SK-N-SH (cell line): ENCODE measurements at regions not wholly inside any gene's neighbourhood (a gene's known extent, or its start where the extent isn't known, plus 50 kb on each side); places are given as distances from the start of the nearest gene placed in this dataset.
"Not testable (repeated sequence)": the region's sequence is repeated elsewhere in the genome, so short reads cannot be mapped to it uniquely, and the experiment has no call there.

ENCODE experiments used
- CTCF ChIA-PET: fragments of 300-600, 350-600 bp; formaldehyde crosslinking; extraction: SDS; loops from one replicate; lab custom pipeline; 2021; lab: Yijun Ruan, JAX
- POLR2A ChIA-PET: fragments of 350-600 bp; sonication (Branson Sonifier 250); formaldehyde crosslinking; extraction: SDS; loops from one replicate; lab custom pipeline; 2020; ENCODE audit warnings: antibody characterized with exemption, inconsistent platforms; lab: Yijun Ruan, JAX
- DNase-seq: peaks from one replicate; pipeline ENCODE4 v3.0.0; 2012
- H2AFZ ChIP-seq: fragments of 200-600 bp; sonication (generic); 2 replicates; pipeline ENCODE4 v1.8.1; 2016; ENCODE audit warnings: antibody characterized with exemption, mild to moderate bottlenecking, low read depth
- H3F3A ChIP-seq: fragments of 200-600 bp; sonication (generic); replicated peaks from 2 replicates; pipeline ENCODE3; 2016; ENCODE audit warnings: antibody characterized with exemption, mild to moderate bottlenecking; ENCODE audit not compliant: insufficient read depth
- H3K27ac ChIP-seq, 2 experiments: fragments of 200-500 bp in 1 of 2; fragments of 200-600 bp in 1 of 2; sonication (Bioruptor generic) in 1 of 2; sonication (generic), shearing (Covaris generic) in 1 of 2; 2 replicates each; pipeline versions ENCODE4 v1.5.1 to v1.6.1; 2014 to 2016; ENCODE audit warnings: low read depth in 2 of 2, inconsistent platforms in 1 of 2, low read length in 1 of 2, mild to moderate bottlenecking in 1 of 2, mixed read lengths in 1 of 2
- H3K27me3 ChIP-seq: fragments of 200-600 bp; sonication (generic), shearing (Covaris generic); 2 replicates; pipeline ENCODE4 v1.6.1; 2016; ENCODE audit warnings: mixed run types; ENCODE audit not compliant: insufficient read depth
- H3K36me3 ChIP-seq, 2 experiments: fragments of 200-500 bp in 1 of 2; fragments of 200-600 bp in 1 of 2; sonication (Bioruptor generic) in 1 of 2; sonication (generic) in 1 of 2; replicated peaks in 1 of 2; 2 replicates each; pipeline versions ENCODE3 to v1.5.1; 2014 to 2016; ENCODE audit warnings: low read length in 1 of 2, mild to moderate bottlenecking in 1 of 2; ENCODE audit not compliant: insufficient read depth in 2 of 2, control insufficient read depth in 1 of 2
- H3K4me1 ChIP-seq, 2 experiments: fragments of 200-500 bp in 1 of 2; fragments of 200-600 bp in 1 of 2; sonication (Bioruptor generic) in 1 of 2; sonication (generic), shearing (Covaris generic) in 1 of 2; 2 replicates each; pipeline versions ENCODE4 v1.5.1 to v1.6.1; 2014 to 2016; ENCODE audit warnings: low read depth in 1 of 2, low read length in 1 of 2, mixed run types in 1 of 2; ENCODE audit not compliant: insufficient read depth in 2 of 2, control insufficient read depth in 1 of 2
- H3K4me2 ChIP-seq: fragments of 200-600 bp; sonication (generic), shearing (Covaris generic); 2 replicates; pipeline ENCODE4 v1.6.1; 2017; ENCODE audit warnings: mixed run types
- H3K4me3 ChIP-seq, 2 experiments: fragments of 200-500 bp in 1 of 2; fragments of 200-600 bp in 1 of 2; sonication (Bioruptor generic) in 1 of 2; sonication (generic), shearing (Covaris generic) in 1 of 2; 2 replicates each; pipeline versions ENCODE4 v1.5.1 to v1.8.1; 2014 to 2016; ENCODE audit warnings: low read depth in 2 of 2, inconsistent platforms in 1 of 2, low read length in 1 of 2, mild to moderate bottlenecking in 1 of 2, mixed read lengths in 1 of 2, moderate library complexity in 1 of 2
- H3K79me2 ChIP-seq: fragments of 200-600 bp; sonication (generic); 2 replicates; pipeline ENCODE4 v1.8.1; 2017; ENCODE audit warnings: mild to moderate bottlenecking; ENCODE audit not compliant: insufficient read depth
- H3K9ac ChIP-seq: fragments of 200-600 bp; sonication (generic); 2 replicates; pipeline ENCODE4 v1.6.1; 2017; ENCODE audit warnings: mixed run types
- H3K9me2 ChIP-seq: fragments of 200-600 bp; sonication (generic); 2 replicates; pipeline ENCODE4 v1.6.1; 2017; ENCODE audit warnings: mixed run types
- H3K9me3 ChIP-seq: fragments of 200-600 bp; sonication (generic); 2 replicates; pipeline ENCODE4 v1.6.1; 2017; ENCODE audit warnings: mixed run types, mild to moderate bottlenecking, moderate library complexity
- H4K20me1 ChIP-seq: fragments of 200-600 bp; sonication (generic); 2 replicates; pipeline ENCODE4 v1.6.1; 2017; ENCODE audit warnings: mild to moderate bottlenecking, mixed run types; ENCODE audit not compliant: insufficient read depth
- CHD2 ChIP-seq: fragments of 150-350 bp; IDR thresholded peaks from 2 replicates; pipeline ENCODE4 v1.6.1; 2018; ENCODE audit warnings: low read length; ENCODE audit not compliant: partially characterized antibody
- ELF1 ChIP-seq: IDR thresholded peaks from 2 replicates; pipeline ENCODE4 v1.4.0; 2012
- EZH2phosphoT487 ChIP-seq: fragments of 200-600 bp; sonication (generic); IDR thresholded peaks from 2 replicates; pipeline ENCODE4 v1.6.1; 2017; ENCODE audit warnings: low read depth, mixed run types, mild to moderate bottlenecking, antibody characterized with exemption, moderate library complexity, borderline replicate concordance
- FOSL2 ChIP-seq: IDR thresholded peaks from 2 replicates; pipeline ENCODE4 v1.4.0; 2012; ENCODE audit warnings: low read depth, mild to moderate bottlenecking, moderate library complexity, borderline replicate concordance
- MXI1 ChIP-seq: IDR thresholded peaks from 2 replicates; pipeline ENCODE4 v1.6.1; 2012; ENCODE audit warnings: mild to moderate bottlenecking, low read depth, low read length, improper control_type of control experiment
- NFIC ChIP-seq: IDR thresholded peaks from 2 replicates; pipeline ENCODE4 v1.4.0; 2012; ENCODE audit warnings: borderline replicate concordance
- NRF1 ChIP-seq: IDR thresholded peaks from 2 replicates; pipeline ENCODE4 v1.6.1; 2012; ENCODE audit warnings: low read depth, mild to moderate bottlenecking, low read length
- RAD21 ChIP-seq: IDR thresholded peaks from 2 replicates; pipeline ENCODE4 v1.6.1; 2012; ENCODE audit warnings: mild to moderate bottlenecking, low read length
- RCOR1 ChIP-seq: fragments of 150-350 bp; IDR thresholded peaks from 2 replicates; pipeline ENCODE4 v1.6.1; 2017; ENCODE audit warnings: antibody characterized with exemption, low read length
- RXRA ChIP-seq: IDR thresholded peaks from 2 replicates; pipeline ENCODE4 v1.4.0; 2012; ENCODE audit warnings: low read depth, mild to moderate bottlenecking, borderline replicate concordance
- SMC3 ChIP-seq: IDR thresholded peaks from 2 replicates; pipeline ENCODE4 v1.6.1; 2012; ENCODE audit warnings: low read depth, low read length, improper control_type of control experiment
- TAF1 ChIP-seq: IDR thresholded peaks from 2 replicates; pipeline ENCODE4 v1.6.1; 2012; ENCODE audit warnings: low read depth, mild to moderate bottlenecking, low read length, moderate library complexity, borderline replicate concordance
- TEAD4 ChIP-seq: IDR thresholded peaks from 2 replicates; pipeline ENCODE4 v1.4.0; 2012; ENCODE audit warnings: mild to moderate bottlenecking, borderline replicate concordance; ENCODE audit not compliant: insufficient read depth
- YY1 ChIP-seq: IDR thresholded peaks from 2 replicates; pipeline ENCODE4 v1.4.0; 2012; ENCODE audit warnings: low read depth, mild to moderate bottlenecking
- WGBS: methylation state at CpG from one replicate; pipeline ENCODE4 v1.1.6; 2017; ENCODE audit warnings: low lambda C conversion rate; 5-methylcytosine and 5-hydroxymethylcytosine counted together
- TF ChIP-seq, protein P1 (sequence below): fragments of 150-350 bp; IDR thresholded peaks from 2 replicates; pipeline ENCODE4 v1.6.1; 2017; ENCODE audit warnings: antibody characterized with exemption, low read length, low read depth, borderline replicate concordance
- TF ChIP-seq, protein P2 (sequence below): IDR thresholded peaks from 2 replicates; pipeline ENCODE4 v1.4.0; 2012; ENCODE audit warnings: low read depth, borderline replicate concordance
- TF ChIP-seq, protein P3 (sequence below): fragments of 200-600 bp; sonication (generic); IDR thresholded peaks from 2 replicates; pipeline ENCODE4 v1.6.1; 2017; ENCODE audit warnings: antibody characterized with exemption, mild to moderate bottlenecking, moderate library complexity

DNA sequence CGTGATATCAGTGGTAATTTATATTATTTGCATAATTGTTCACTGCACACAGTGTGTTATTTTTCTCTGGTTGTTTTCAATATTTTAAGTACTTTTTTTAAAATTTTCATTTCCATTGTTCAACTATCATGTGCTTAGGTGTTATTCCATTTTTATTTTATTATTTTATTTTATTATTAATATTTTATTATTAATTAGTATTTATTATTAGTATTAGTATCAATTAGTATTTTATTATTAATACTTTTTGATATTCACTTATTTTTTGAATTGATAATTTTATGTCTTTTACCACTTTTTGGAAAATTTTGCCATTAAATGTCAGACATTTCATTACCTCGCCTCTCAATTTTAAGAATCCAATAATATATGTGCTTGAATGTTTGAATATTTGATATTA, 593.8 kb upstream of the GRM3 start (continued):
- TF ChIP-seq YY1: no peak
- TF ChIP-seq EZH2phosphoT487: no peak
- TF ChIP-seq, protein P1, sequence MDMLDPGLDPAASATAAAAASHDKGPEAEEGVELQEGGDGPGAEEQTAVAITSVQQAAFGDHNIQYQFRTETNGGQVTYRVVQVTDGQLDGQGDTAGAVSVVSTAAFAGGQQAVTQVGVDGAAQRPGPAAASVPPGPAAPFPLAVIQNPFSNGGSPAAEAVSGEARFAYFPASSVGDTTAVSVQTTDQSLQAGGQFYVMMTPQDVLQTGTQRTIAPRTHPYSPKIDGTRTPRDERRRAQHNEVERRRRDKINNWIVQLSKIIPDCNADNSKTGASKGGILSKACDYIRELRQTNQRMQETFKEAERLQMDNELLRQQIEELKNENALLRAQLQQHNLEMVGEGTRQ: no peak
- TF ChIP-seq, all 33 proteins: peak for 0

DNA sequence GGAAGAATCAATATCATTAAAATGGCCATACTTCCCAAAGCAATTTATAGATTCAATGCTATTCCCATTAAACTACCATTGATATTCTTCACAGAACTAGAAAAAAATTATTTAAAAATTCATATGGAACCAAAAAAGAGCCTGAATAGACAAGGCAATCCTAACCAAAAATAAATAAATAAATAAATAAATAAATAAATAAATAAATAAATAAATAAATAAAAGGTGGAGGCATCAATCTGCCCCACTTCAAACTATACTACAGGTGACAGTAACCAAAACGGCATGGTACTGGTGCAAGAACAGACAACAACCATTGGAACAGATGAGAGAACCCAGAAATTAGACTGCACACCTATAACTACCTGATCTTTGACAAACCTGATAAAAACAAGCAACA, 598.5 kb upstream of the GRM3 start:
- H3K4me1 ChIP-seq, H3K4me3 ChIP-seq, H3K36me3 ChIP-seq, H3K4me2 ChIP-seq, H2AFZ ChIP-seq, H3K27me3 ChIP-seq, DNase-seq, H3K9ac ChIP-seq, H4K20me1 ChIP-seq, H3F3A ChIP-seq, H3K9me2 ChIP-seq, POLR2A ChIA-PET, CTCF ChIA-PET, H3K79me2 ChIP-seq, H3K27ac ChIP-seq, H3K9me3 ChIP-seq: not testable (repeated sequence)
- WGBS: 42% methylated on average over 1 of the region's 1 CpG

DNA sequence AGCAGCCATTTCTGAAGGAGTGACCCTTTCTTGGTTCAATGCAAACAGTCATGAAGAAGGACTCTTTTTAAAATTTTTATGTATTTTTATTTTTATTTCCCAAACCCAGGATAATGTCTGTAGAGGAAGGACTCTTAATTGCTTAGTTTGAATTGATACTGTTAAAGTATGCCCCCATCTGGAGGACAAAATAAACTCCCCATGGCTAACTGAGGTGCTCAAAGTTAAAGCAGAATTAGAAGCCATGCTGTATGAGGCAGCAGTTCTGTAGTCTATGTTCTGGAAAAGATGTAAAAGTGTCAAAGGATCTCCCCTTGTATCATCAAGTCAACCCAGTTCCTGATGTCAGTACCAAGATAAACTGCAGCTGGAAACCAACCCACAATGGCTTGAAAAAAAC, 617.9 kb upstream of the GRM3 start:
- no peaks in the 10 kb centered on the region for H3K4me1 ChIP-seq
- H2AFZ ChIP-seq: no peak overlapping the region
- no peaks in the 10 kb centered on the region for H3K9me3 ChIP-seq
- no peaks in the 10 kb centered on the region for H3F3A ChIP-seq
- no peaks in the 10 kb centered on the region for H3K36me3 ChIP-seq
- ChIA-PET POLR2A (no interaction called here), CTCF (interaction anchor here (1.6 kb wide), 1 partner anchor 10 kb away, joined by 5 read pairs; no protein-coding TSS in a partner anchor)
- no peaks in the 10 kb centered on the region for H3K27me3 ChIP-seq
- TF ChIP-seq SMC3 (no peak), TEAD4 (no peak), ELF1 (no peak), TAF1 (no peak), MXI1 (no peak), NRF1 (no peak), RXRA (no peak), RAD21 (no peak), CHD2 (no peak), EZH2phosphoT487 (no peak), NFIC (no peak), RCOR1 (no peak), FOSL2 (no peak)
- TF ChIP-seq, protein P1: no peak
- TF ChIP-seq, protein P2, sequence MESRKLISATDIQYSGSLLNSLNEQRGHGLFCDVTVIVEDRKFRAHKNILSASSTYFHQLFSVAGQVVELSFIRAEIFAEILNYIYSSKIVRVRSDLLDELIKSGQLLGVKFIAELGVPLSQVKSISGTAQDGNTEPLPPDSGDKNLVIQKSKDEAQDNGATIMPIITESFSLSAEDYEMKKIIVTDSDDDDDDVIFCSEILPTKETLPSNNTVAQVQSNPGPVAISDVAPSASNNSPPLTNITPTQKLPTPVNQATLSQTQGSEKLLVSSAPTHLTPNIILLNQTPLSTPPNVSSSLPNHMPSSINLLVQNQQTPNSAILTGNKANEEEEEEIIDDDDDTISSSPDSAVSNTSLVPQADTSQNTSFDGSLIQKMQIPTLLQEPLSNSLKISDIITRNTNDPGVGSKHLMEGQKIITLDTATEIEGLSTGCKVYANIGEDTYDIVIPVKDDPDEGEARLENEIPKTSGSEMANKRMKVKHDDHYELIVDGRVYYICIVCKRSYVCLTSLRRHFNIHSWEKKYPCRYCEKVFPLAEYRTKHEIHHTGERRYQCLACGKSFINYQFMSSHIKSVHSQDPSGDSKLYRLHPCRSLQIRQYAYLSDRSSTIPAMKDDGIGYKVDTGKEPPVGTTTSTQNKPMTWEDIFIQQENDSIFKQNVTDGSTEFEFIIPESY: no peak
- TF ChIP-seq, protein P3, sequence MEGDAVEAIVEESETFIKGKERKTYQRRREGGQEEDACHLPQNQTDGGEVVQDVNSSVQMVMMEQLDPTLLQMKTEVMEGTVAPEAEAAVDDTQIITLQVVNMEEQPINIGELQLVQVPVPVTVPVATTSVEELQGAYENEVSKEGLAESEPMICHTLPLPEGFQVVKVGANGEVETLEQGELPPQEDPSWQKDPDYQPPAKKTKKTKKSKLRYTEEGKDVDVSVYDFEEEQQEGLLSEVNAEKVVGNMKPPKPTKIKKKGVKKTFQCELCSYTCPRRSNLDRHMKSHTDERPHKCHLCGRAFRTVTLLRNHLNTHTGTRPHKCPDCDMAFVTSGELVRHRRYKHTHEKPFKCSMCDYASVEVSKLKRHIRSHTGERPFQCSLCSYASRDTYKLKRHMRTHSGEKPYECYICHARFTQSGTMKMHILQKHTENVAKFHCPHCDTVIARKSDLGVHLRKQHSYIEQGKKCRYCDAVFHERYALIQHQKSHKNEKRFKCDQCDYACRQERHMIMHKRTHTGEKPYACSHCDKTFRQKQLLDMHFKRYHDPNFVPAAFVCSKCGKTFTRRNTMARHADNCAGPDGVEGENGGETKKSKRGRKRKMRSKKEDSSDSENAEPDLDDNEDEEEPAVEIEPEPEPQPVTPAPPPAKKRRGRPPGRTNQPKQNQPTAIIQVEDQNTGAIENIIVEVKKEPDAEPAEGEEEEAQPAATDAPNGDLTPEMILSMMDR: no peak
- H3K27ac ChIP-seq: no peak overlapping the region
- H3K4me2 ChIP-seq: no peak overlapping the region
- no peaks in the 10 kb centered on the region for H3K79me2 ChIP-seq
- H3K4me3 ChIP-seq: no peak overlapping the region
- no peak overlapping the region for H3K9ac ChIP-seq
- no peak for DNase-seq
- H4K20me1 ChIP-seq: no peaks in the 10 kb centered on the region
- H3K9me2 ChIP-seq: peaks cover 5% of the 10 kb centered on the region; the same call in 1 of the 2 replicates
